ENCODE measurements at regions not wholly inside any gene's neighbourhood (a gene's known extent, or its start where the extent isn't known, plus 50 kb on each side); places are given as distances from the start of the nearest gene placed in this dataset.
"Not testable (repeated sequence)": the region's sequence is repeated elsewhere in the genome, so short reads cannot be mapped to it uniquely, and the experiment has no call there.

DNA sequence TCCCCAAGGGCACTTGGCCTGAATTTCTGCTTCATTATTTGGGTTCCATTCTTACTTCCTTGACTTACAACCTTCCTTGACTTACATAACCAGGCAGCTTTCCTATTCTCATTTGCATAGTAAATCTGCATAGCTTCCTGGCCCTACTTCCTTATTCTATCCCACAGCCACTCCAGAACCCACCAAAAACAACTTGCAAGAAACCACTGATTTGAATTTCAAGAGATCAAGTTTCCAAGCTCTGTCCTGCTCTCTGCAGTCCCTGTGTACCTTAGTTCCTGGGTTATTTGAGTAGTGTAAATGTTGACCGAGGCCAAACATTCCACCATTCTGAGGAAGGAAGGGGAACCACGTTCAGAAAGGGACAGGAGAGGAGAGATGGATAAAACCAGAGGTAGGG lies 603.3 kb downstream of the PTPRC start:
- no peak for DNase-seq

DNA sequence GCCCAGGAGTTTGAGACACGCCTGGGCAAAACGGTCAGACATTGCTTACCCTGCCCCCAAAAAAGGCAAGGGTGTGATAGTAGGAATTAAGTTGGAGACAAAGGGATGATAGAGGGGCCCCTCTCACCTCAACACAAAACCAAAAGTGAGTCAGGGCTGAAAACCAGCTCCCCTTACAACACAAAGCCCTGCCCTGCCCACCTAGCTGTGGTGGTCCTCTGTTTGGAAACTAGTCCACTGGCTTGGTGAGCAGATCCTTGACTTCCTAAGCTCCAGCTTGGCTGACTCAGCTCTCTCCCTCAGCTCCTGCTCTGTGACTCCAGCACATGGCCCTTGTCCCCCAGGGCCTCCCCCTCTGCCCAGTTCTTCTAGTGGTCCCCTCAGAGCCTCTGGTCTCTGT lies 603.8 kb downstream of the PTPRC start:
- no peak for DNase-seq

DNA sequence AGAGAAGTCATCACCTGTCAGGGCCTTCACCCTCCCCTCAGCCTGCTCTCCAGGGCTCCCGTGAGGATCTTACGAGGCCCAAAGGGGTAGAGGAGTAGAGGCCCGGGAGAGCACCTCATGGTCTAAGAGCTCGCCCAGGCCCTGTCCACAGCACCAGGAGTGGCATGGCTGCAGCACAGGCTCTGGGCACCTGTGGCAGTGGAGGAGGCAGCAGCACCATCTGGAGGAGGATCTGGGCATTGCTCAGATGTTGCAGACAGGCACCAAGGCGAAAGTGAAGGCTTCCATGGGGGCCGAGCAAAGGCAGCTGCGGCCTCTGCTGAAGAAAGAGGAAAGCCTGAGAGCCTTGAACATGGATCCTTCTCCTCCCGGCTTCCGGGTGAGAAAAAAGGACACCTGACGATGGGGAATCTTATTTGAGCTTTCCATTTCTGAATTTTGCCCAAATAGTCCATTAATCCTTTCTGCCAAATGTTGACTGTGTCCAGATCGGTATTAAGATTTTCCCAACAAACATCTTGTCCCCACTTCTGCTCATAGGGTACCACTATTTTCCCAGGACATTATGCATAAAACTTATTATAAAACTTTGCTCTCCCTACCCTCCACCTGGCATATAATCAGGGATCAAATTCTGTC lies 604.7 kb downstream of the PTPRC start:
- DNase-seq, result peak; percentile 15 to 75 (median 41)

GRCh38 chr1:199245946-199246345 lies 607.1 kb downstream of the PTPRC start:
- no peak for DNase-seq

GRCh38 chr1:199246716-199247115 lies 607.9 kb downstream of the PTPRC start:
- no peak for DNase-seq

- no peak for DNase-seq
Observed at GRCh38 chr1:199247891-199248290, 609.1 kb downstream of the PTPRC start.

DNA sequence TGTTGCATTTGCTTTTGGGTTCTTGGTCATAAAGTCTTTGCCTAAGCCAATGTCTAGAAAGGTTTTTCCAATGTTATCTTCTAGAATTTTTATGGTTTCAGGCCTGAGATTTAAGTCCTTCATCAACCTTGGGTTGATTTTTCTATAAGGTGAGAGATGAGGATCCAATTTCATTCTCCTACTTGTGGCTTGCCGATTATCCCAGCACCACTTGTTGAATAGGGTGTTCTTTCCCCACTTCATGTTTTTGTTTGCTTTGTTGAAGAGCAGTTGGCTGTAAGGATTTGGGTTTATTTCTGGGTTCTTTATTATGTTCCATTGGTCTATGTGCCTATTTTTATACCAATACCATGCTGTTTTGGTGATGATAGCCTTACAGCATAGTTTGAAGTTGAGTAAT lies 615.2 kb downstream of the PTPRC start:
- not testable (repeated sequence) for DNase-seq

- no peak for DNase-seq
Observed at GRCh38 chr1:199261328-199261727, 622.5 kb downstream of the PTPRC start.

DNA sequence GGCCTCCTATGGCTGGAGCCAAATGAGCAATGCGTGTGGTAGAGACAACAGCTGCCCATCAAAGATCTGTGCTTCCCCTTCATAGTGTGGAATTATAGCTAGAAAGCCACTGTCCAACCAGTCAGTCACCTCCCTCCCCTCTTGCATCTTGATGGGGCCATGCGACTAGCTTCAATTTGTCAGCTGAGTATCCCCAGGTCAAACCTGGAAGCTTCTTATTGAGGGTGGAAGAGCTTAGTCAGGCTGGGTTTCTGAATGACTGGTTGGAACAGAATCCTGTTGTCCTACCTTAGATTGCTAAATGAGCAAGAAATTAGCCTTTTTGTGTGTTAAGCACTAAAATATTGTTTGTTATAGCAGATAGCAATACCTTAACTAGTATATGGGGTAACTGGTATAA lies 625.4 kb downstream of the PTPRC start:
- DNase-seq, result no peak

DNA sequence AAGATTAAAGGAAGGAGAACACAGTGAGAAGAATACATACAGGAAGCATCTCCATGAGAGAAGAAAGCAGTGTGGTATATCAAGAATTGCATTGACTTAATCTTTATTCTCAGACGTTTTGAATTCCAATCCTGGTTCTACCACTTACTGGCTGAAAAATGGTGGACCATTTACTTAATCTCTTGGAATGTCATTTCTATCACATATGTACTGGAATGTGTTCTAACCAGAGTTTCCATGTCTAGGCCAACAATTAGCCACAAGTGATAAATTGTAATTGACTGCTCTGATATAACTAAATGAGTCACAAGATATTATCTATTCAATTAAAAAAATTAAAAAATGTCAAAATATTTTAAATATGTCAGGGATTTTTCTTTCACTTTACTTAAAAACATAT lies 626.1 kb downstream of the PTPRC start:
- no peak for DNase-seq

- DNase-seq, result no peak
Observed at GRCh38 chr1:199265319-199265718, 626.5 kb downstream of the PTPRC start.

GRCh38 chr1:199269241-199269640 lies 630.4 kb downstream of the PTPRC start:
- DNase-seq, result no peak

GRCh38 chr1:199272139-199272544 lies 633.3 kb downstream of the PTPRC start:
- DNase-seq, result no peak

GRCh38 chr1:199272628-199273086 lies 633.8 kb downstream of the PTPRC start:
- no peak for DNase-seq

DNA sequence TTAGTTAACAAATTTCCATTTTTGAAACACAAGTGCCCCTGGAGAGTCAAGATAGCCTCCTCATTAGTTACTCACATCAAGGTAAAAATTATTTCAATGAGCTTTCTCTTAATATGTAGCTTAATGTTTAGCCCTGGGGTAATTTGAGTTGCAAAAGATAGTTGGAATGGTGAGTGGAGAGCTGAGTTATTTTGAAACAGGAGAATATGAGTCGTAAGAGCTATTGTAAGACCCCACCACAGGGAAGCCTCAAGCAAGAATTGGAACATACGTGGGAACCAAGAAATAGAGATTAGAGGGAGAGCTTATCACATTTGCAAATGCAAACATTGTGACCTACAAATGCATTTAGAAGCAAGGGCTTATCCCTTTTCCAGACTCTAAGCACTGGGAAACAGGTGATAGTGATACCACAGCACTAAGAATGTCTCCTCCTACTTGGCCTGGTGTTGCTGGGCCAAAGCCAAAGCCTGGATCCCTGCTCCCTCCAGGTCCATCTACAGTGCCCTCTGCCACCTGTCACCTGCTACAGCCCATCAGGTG lies 635.1 kb downstream of the PTPRC start:
- DNase-seq, result no peak

DNA sequence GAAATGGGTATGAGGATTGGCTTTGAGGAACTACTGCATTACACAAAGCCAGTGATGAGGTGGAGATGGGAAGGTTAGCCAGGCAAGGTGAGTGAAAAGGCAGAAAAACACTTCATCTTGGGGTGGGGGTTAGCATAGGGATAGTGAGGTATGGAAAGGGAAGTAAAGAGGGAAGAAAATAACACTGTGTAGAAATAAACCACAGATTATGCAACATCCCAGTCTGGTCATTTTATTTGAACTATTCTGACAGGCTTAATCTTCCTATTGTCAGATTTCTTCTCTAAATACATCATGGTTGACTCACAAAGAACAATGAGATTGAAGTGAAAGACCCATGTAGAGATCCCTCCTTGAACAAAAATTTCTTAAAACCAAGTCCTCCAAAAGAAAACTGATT lies 640.2 kb downstream of the PTPRC start:
- no peak for DNase-seq

DNA sequence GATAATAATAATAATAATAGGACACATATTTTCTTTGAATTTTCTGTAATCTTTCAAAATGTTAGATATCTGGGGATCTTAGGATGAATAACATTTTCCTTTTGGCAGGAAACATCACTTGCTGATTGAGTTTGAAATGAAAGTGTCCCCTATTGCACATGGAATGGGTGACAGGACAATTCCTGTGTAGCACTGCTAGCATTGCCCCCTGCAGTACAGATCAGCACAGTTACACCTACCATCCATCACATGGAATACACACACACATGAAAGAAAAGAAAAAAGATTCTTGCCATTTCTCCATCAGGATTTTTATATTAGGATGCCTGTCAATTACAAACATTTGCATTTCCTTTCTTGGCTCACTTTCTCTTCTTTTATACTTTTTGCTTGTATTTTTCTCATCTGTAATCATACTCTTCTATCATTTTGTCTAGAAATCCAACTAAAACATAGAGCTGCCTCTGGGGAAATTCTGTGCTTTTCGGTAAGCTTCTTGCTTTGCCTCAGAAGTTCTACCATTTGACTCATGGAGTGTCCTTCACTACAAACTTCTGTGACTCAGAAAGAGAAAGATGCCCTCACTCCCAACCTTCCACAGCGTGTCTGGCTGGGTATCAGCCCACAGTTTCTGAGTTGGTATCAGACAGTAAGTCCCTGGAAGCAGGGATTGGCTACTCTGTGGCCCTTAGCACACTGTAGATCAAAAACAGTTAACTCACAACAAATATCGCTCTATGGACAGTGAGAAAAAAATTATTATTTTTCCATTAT lies 641.2 kb downstream of the PTPRC start:
- DNase-seq, result peak in 1 of 5 donors; percentile 3

- DNase-seq, result no peak
Observed at GRCh38 chr1:199282751-199283305, 644.0 kb downstream of the PTPRC start.

DNA sequence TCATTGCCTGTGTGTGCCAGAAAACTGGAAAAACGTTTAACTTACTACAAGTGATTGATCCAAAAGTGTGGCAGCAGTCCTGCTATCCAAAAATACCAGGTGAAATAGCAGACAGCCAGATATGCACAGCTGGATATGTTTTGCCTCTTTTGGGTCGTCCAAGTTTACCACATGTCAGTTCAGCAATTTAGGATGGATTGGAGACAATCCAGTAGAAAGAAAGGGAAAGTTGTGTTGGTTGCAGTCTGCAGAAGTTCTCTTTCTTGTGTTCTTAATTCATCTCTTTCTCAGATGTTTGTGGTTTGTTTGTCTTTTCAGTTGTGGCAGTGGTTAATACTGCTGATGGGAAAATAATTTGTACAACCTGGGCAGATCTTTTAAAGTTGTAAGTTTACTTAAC lies 645.0 kb downstream of the PTPRC start:
- no peak for DNase-seq

GRCh38 chr1:199287206-199287605 lies 648.4 kb downstream of the PTPRC start:
- DNase-seq, result no peak

DNA sequence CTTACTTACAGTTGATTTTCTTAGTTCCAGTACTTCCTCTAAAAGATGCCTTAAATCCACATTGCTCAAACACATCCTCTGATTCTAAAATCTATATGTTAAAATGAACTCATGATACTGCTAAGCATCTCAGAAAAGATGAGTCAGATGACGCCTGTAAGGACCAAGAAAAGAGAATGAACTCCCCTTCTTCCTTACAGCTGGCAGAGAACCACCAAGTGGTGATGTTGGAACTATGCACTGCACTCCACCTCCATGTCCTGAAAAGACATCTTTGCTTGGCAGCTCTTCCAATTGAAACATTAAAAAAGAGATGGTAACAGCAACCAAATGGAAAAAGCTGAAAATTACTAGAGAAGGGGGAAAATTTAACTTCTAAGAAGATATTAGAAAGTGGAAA lies 648.8 kb downstream of the PTPRC start:
- no peak for DNase-seq

DNA sequence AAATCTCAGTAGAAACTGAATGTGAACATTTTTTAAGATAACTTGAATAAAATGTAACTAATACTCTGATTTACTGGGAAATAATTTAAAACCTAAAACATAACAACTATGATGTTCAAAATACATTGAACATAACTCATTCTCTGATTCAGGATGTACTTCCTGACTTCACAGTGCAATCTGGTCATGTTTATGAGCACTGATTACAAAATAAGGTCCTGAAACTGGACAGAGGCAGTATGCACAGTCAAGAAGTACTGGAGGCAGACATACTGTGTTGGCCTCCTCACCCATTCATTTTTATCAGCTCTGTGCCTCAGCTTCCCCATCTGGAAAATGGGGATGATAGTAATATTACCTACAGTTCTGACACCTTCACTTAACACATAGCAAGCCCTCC lies 651.3 kb downstream of the PTPRC start:
- DNase-seq, result no peak

DNA sequence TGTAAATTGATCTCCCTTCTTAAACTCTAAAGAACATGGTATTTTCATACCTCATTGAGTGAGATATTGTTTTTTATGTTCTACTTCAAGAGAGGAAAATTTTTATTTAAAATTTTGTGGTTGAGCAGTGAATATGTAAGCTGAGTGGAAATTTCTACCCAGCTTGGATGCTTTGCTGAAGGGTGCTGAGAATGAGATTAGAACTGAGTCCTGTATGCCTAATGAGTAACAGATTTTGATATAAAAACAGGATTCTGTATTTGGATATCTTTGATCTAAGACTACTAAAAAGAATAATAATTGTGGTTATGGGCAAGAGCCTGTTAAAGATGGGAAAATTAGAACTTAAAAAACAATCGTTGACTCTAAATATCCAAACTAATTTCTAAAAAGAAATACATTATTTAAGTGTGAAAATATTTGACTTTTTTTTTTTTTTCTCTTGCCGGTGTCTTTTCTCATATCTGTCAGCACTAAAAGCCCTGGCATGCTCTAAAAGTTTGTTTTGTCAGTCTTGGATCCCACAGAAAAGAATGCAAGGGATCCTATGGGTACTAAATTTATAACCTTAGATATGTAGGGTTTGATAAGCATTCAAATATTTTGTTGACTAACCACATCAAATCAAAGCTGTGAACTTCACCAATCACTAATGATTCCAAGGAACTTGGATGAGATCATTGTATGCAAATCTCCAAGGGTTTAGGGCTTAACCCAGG lies 652.3 kb downstream of the PTPRC start:
- DNase-seq, result no peak
